ENCODE measurements at regions not wholly inside any gene's neighbourhood (a gene's known extent, or its start where the extent isn't known, plus 50 kb on each side); places are given as distances from the start of the nearest gene placed in this dataset.

GRCh38 chr17:14950686-14951085 is 314.4 kb downstream of the PMP22 start:
- no peaks in the 10 kb centered on the region for H3K9me3 ChIP-seq (ENCODE audit: low read length)

DNA sequence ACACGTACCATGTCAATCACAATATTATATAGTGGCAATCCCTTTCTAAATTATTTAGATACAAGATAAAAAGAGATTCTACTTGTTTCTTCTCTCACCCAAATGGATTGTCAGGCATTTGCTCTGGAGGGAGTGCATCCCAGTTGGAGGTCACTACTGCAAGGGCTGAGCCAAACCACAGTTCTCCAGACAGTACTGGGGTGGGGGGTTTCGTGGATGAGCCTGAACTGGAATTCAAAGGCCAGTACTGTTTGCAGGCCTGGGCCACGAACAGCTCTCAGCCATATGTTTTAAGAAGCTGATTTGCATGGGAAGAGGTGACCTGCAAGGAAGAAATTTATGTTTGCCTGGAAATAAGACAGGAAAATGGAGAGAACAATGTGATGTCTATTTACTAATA is 314.9 kb downstream of the PMP22 start:
- Histone ChIP-seq H3K9me3 (ENCODE audit: low read length) (no peaks in the 10 kb centered on the region), H2AFZ (ENCODE audit: low read length) (no peak overlapping the region), H3K4me2 (ENCODE audit: low read depth, low read length, poor library complexity, severe bottlenecking) (no peak overlapping the region), H3K9me2 (replicated peaks; ENCODE audit: insufficient read depth, low read length) (no peaks in the 10 kb centered on the region; the same call in 1 of the 2 replicates), H4K20me1 (ENCODE audit: insufficient read depth, low read depth, low read length) (no peaks in the 10 kb centered on the region), H3K9ac (ENCODE audit: low read length) (no peak overlapping the region), H3K79me2 (ENCODE audit: low read length) (no peaks in the 10 kb centered on the region), H3K4me1 (ENCODE audit: low read length) (no peaks in the 10 kb centered on the region), H3K4me3 (ENCODE audit: low read length) (no peak overlapping the region), H3K27me3 (ENCODE audit: low read length) (no peaks in the 10 kb centered on the region), H3K36me3 (ENCODE audit: insufficient read depth, low read length) (no peaks in the 10 kb centered on the region), H3K27ac (ENCODE audit: low read length) (no peak overlapping the region)
- DNase-seq = peak; percentile 11

More at GRCh38 chr17:14950686-14951085, 314.4 kb downstream of the PMP22 start:
- H2AFZ ChIP-seq (ENCODE audit: low read length) = no peak overlapping the region
- no peak overlapping the region for H3K4me3 ChIP-seq (ENCODE audit: low read length)
- no peaks in the 10 kb centered on the region for H3K4me1 ChIP-seq (ENCODE audit: low read length)
- no peak overlapping the region for H3K27ac ChIP-seq (ENCODE audit: low read length)
- no peaks in the 10 kb centered on the region for H3K36me3 ChIP-seq (ENCODE audit: insufficient read depth, low read length)
- DNase-seq = no peak
- no peaks in the 10 kb centered on the region for H3K27me3 ChIP-seq (ENCODE audit: low read length)
- no peaks in the 10 kb centered on the region; the same call in 1 of the 2 replicates for H3K9me2 ChIP-seq (replicated peaks; ENCODE audit: insufficient read depth, low read length)
- no peaks in the 10 kb centered on the region for H4K20me1 ChIP-seq (ENCODE audit: insufficient read depth, low read depth, low read length)
- no peak overlapping the region for H3K9ac ChIP-seq (ENCODE audit: low read length)
- H3K4me2 ChIP-seq (ENCODE audit: low read depth, low read length, poor library complexity, severe bottlenecking) = no peak overlapping the region
- H3K79me2 ChIP-seq (ENCODE audit: low read length) = no peaks in the 10 kb centered on the region

DNA sequence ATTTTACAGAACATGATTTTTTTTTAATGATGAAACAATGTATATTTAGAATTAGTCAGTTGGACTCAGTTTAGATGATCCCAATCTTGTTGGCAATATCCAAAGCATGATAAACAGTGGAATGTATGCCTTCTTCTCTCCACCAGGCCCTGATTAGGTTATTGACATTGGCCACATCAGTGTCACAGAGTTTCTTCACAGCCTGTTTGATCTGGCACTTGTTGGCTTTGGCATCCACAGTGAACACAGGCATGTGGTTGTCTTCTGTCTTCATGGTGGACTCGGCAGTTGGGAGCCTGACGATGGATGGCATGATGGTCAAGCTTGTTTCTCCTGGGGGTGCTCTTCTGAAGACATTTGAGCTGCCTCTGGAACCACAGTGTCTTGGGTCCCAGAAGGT is 317.5 kb downstream of the PMP22 start:
- no peaks in the 10 kb centered on the region for H3K79me2 ChIP-seq (ENCODE audit: low read length)
- H3K27ac ChIP-seq (ENCODE audit: low read length) = no peak overlapping the region
- H3K4me1 ChIP-seq (ENCODE audit: low read length) = no peaks in the 10 kb centered on the region
- DNase-seq = no peak
- no peak overlapping the region for H3K4me3 ChIP-seq (ENCODE audit: low read length)
- no peak overlapping the region for H3K4me2 ChIP-seq (ENCODE audit: low read depth, low read length, poor library complexity, severe bottlenecking)
- H3K36me3 ChIP-seq (ENCODE audit: insufficient read depth, low read length) = no peaks in the 10 kb centered on the region
- H3K9ac ChIP-seq (ENCODE audit: low read length) = no peak overlapping the region
- no peaks in the 10 kb centered on the region for H4K20me1 ChIP-seq (ENCODE audit: insufficient read depth, low read depth, low read length)
- H3K9me2 ChIP-seq (replicated peaks; ENCODE audit: insufficient read depth, low read length) = no peaks in the 10 kb centered on the region; the same call in 1 of the 2 replicates
- H3K9me3 ChIP-seq (ENCODE audit: low read length) = no peaks in the 10 kb centered on the region
- no peaks in the 10 kb centered on the region for H3K27me3 ChIP-seq (ENCODE audit: low read length)
- no peak overlapping the region for H2AFZ ChIP-seq (ENCODE audit: low read length)

- H3K4me2 ChIP-seq (ENCODE audit: low read depth, low read length, poor library complexity, severe bottlenecking) = no peak overlapping the region
- H3K4me1 ChIP-seq (ENCODE audit: low read length) = no peaks in the 10 kb centered on the region
- H3K9me2 ChIP-seq (replicated peaks; ENCODE audit: insufficient read depth, low read length) = no peaks in the 10 kb centered on the region; the same call in 1 of the 2 replicates
- no peak overlapping the region for H3K4me3 ChIP-seq (ENCODE audit: low read length)
- no peaks in the 10 kb centered on the region for H3K27me3 ChIP-seq (ENCODE audit: low read length)
- H3K9me3 ChIP-seq (ENCODE audit: low read length) = no peaks in the 10 kb centered on the region
- no peak overlapping the region for H2AFZ ChIP-seq (ENCODE audit: low read length)
- no peak overlapping the region for H3K9ac ChIP-seq (ENCODE audit: low read length)
- no peak overlapping the region for H3K27ac ChIP-seq (ENCODE audit: low read length)
- DNase-seq = no peak
- no peaks in the 10 kb centered on the region for H4K20me1 ChIP-seq (ENCODE audit: insufficient read depth, low read depth, low read length)
- H3K79me2 ChIP-seq (ENCODE audit: low read length) = no peaks in the 10 kb centered on the region
- H3K36me3 ChIP-seq (ENCODE audit: insufficient read depth, low read length) = no peaks in the 10 kb centered on the region
Measured at GRCh38 chr17:14946481-14946880, 318.6 kb downstream of the PMP22 start.

GRCh38 chr17:14942526-14943190 is 322.5 kb downstream of the PMP22 start:
- Histone ChIP-seq H3K27ac (ENCODE audit: low read length) (no peak overlapping the region), H3K9me3 (ENCODE audit: low read length) (no peaks in the 10 kb centered on the region), H3K9ac (ENCODE audit: low read length) (no peak overlapping the region), H3K27me3 (ENCODE audit: low read length) (no peaks in the 10 kb centered on the region), H3K36me3 (ENCODE audit: insufficient read depth, low read length) (no peaks in the 10 kb centered on the region), H2AFZ (ENCODE audit: low read length) (no peak overlapping the region), H3K79me2 (ENCODE audit: low read length) (no peaks in the 10 kb centered on the region), H3K9me2 (replicated peaks; ENCODE audit: insufficient read depth, low read length) (no peaks in the 10 kb centered on the region; the same call in 1 of the 2 replicates), H3K4me3 (ENCODE audit: low read length) (no peak overlapping the region), H4K20me1 (ENCODE audit: insufficient read depth, low read depth, low read length) (no peaks in the 10 kb centered on the region), H3K4me2 (ENCODE audit: low read depth, low read length, poor library complexity, severe bottlenecking) (no peak overlapping the region), H3K4me1 (ENCODE audit: low read length) (no peaks in the 10 kb centered on the region)
- DNase-seq = no peak

GRCh38 chr17:14940938-14941265 is 324.2 kb downstream of the PMP22 start:
- no peak for DNase-seq
- Histone ChIP-seq H3K36me3 (ENCODE audit: insufficient read depth, low read length) (no peaks in the 10 kb centered on the region), H3K4me1 (ENCODE audit: low read length) (no peaks in the 10 kb centered on the region), H3K79me2 (ENCODE audit: low read length) (no peaks in the 10 kb centered on the region), H3K9me2 (replicated peaks; ENCODE audit: insufficient read depth, low read length) (no peaks in the 10 kb centered on the region), H3K4me3 (ENCODE audit: low read length) (no peak overlapping the region), H3K9ac (ENCODE audit: low read length) (no peak overlapping the region), H3K27ac (ENCODE audit: low read length) (no peak overlapping the region), H3K9me3 (ENCODE audit: low read length) (no peaks in the 10 kb centered on the region), H4K20me1 (ENCODE audit: insufficient read depth, low read depth, low read length) (no peaks in the 10 kb centered on the region), H3K4me2 (ENCODE audit: low read depth, low read length, poor library complexity, severe bottlenecking) (no peak overlapping the region), H3K27me3 (ENCODE audit: low read length) (no peaks in the 10 kb centered on the region), H2AFZ (ENCODE audit: low read length) (no peak overlapping the region)

GRCh38 chr17:14940108-14940937 is 324.8 kb downstream of the PMP22 start:
- Histone ChIP-seq H4K20me1 (ENCODE audit: insufficient read depth, low read depth, low read length) (no peaks in the 10 kb centered on the region), H2AFZ (ENCODE audit: low read length) (no peak overlapping the region), H3K4me2 (ENCODE audit: low read depth, low read length, poor library complexity, severe bottlenecking) (no peak overlapping the region), H3K79me2 (ENCODE audit: low read length) (no peaks in the 10 kb centered on the region), H3K27ac (ENCODE audit: low read length) (no peak overlapping the region), H3K9ac (ENCODE audit: low read length) (no peak overlapping the region), H3K9me2 (replicated peaks; ENCODE audit: insufficient read depth, low read length) (no peaks in the 10 kb centered on the region), H3K9me3 (ENCODE audit: low read length) (no peaks in the 10 kb centered on the region), H3K4me1 (ENCODE audit: low read length) (no peaks in the 10 kb centered on the region), H3K27me3 (ENCODE audit: low read length) (no peaks in the 10 kb centered on the region), H3K4me3 (ENCODE audit: low read length) (no peak overlapping the region), H3K36me3 (ENCODE audit: insufficient read depth, low read length) (no peaks in the 10 kb centered on the region)
- peak; percentile 35 for DNase-seq

GRCh38 chr17:14935845-14936485 is 329.2 kb downstream of the PMP22 start:
- Histone ChIP-seq H3K36me3 (ENCODE audit: insufficient read depth, low read length) (no peaks in the 10 kb centered on the region), H3K79me2 (ENCODE audit: low read length) (no peaks in the 10 kb centered on the region), H3K4me2 (ENCODE audit: low read depth, low read length, poor library complexity, severe bottlenecking) (no peak overlapping the region), H3K27me3 (ENCODE audit: low read length) (no peaks in the 10 kb centered on the region), H3K4me1 (ENCODE audit: low read length) (no peaks in the 10 kb centered on the region), H3K4me3 (ENCODE audit: low read length) (no peak overlapping the region), H4K20me1 (ENCODE audit: insufficient read depth, low read depth, low read length) (no peaks in the 10 kb centered on the region), H3K27ac (ENCODE audit: low read length) (no peak overlapping the region), H3K9me2 (replicated peaks; ENCODE audit: insufficient read depth, low read length) (no peaks in the 10 kb centered on the region), H3K9me3 (ENCODE audit: low read length) (no peaks in the 10 kb centered on the region), H3K9ac (ENCODE audit: low read length) (no peak overlapping the region), H2AFZ (ENCODE audit: low read length) (no peak overlapping the region)
- DNase-seq = no peak
